Mesenchymal stem cell (in vitro differentiated cells and primary cell): ENCODE measurements at regions not wholly inside any gene's neighbourhood (a gene's known extent, or its start where the extent isn't known, plus 50 kb on each side); places are given as distances from the start of the nearest gene placed in this dataset.

ENCODE experiments used
- DNase-seq: peaks from one replicate; pipeline ENCODE4 v3.0.0-alpha.2; 2013
- H2AFZ ChIP-seq: one replicate; pipeline ENCODE4 v1.6.1; 2013; ENCODE audit warnings: low read depth, mild to moderate bottlenecking, control low read depth, inconsistent platforms, low read length, moderate library complexity
- H2AK5ac ChIP-seq: 2 replicates; pipeline ENCODE4 v1.6.1; 2013; ENCODE audit warnings: low read length, moderate library complexity, mild to moderate bottlenecking, inconsistent platforms; ENCODE audit not compliant: severe bottlenecking
- H2BK120ac ChIP-seq: one replicate; pipeline ENCODE4 v1.6.1; 2013; ENCODE audit warnings: low read depth, mild to moderate bottlenecking, inconsistent platforms, low read length, moderate library complexity
- H2BK12ac ChIP-seq, 2 experiments: one replicate each; pipeline ENCODE4 v1.6.1; 2013; ENCODE audit warnings: inconsistent platforms in 2 of 2, low read length in 2 of 2, mild to moderate bottlenecking in 2 of 2, moderate library complexity in 2 of 2, control low read depth in 1 of 2
- H2BK15ac ChIP-seq: one replicate; pipeline ENCODE4 v1.6.1; 2013; ENCODE audit warnings: mild to moderate bottlenecking, low read depth, inconsistent platforms; ENCODE audit not compliant: poor library complexity, severe bottlenecking
- H2BK5ac ChIP-seq: 2 replicates; pipeline ENCODE4 v1.6.1; 2013; ENCODE audit warnings: low read depth, mild to moderate bottlenecking, low read length, control low read depth, inconsistent platforms; ENCODE audit not compliant: poor library complexity, severe bottlenecking
- H3K14ac ChIP-seq, 2 experiments: one replicate each; pipeline ENCODE4 v1.6.1; 2013; ENCODE audit warnings: inconsistent platforms in 2 of 2, low read length in 2 of 2, control low read depth in 1 of 2, mild to moderate bottlenecking in 1 of 2, moderate library complexity in 1 of 2
- H3K18ac ChIP-seq, 2 experiments: one replicate each; pipeline ENCODE4 v1.6.1; 2013; ENCODE audit warnings: inconsistent platforms in 2 of 2, low read length in 2 of 2, control low read depth in 1 of 2, low read depth in 1 of 2, mild to moderate bottlenecking in 1 of 2
- H3K23ac ChIP-seq, 2 experiments: one replicate each; pipeline ENCODE4 v1.6.1; 2013; ENCODE audit warnings: inconsistent platforms in 2 of 2, low read length in 2 of 2, mild to moderate bottlenecking in 2 of 2, moderate library complexity in 2 of 2, control low read depth in 1 of 2
- H3K27ac ChIP-seq: 2 replicates; pipeline ENCODE4 v1.5.1; 2013; ENCODE audit warnings: mild to moderate bottlenecking, moderate library complexity, low read length, control low read depth, inconsistent platforms; ENCODE audit not compliant: poor library complexity, severe bottlenecking
- H3K27me3 ChIP-seq, 2 experiments: 2 replicates each; pipeline versions ENCODE4 v1.6.1 to v1.7.0; 2013; ENCODE audit warnings: low read length in 2 of 2, mild to moderate bottlenecking in 2 of 2, moderate library complexity in 2 of 2, control low read depth in 1 of 2, inconsistent platforms in 1 of 2; ENCODE audit not compliant: control insufficient read depth in 1 of 2, insufficient read depth in 1 of 2
- H3K36me3 ChIP-seq, 2 experiments: 2 replicates each; pipeline versions ENCODE4 v1.6.1 to v1.7.0; 2013; ENCODE audit warnings: low read length in 2 of 2, control low read depth in 1 of 2, inconsistent platforms in 1 of 2, low read depth in 1 of 2, mild to moderate bottlenecking in 1 of 2; ENCODE audit not compliant: insufficient read depth in 2 of 2, control insufficient read depth in 1 of 2
- H3K4ac ChIP-seq, 2 experiments: one replicate each; pipeline ENCODE4 v1.6.1; 2013; ENCODE audit warnings: inconsistent platforms in 2 of 2, low read length in 2 of 2, mild to moderate bottlenecking in 2 of 2, moderate library complexity in 2 of 2, control low read depth in 1 of 2, low read depth in 1 of 2
- H3K4me1 ChIP-seq: 2 replicates; pipeline ENCODE4 v1.6.1; 2013; ENCODE audit warnings: low read depth, low read length, control low read depth; ENCODE audit not compliant: control insufficient read depth, insufficient read depth
- H3K4me2 ChIP-seq: 2 replicates; pipeline ENCODE4 v1.6.1; 2013; ENCODE audit warnings: low read length, mild to moderate bottlenecking, inconsistent platforms; ENCODE audit not compliant: poor library complexity, severe bottlenecking
- H3K4me3 ChIP-seq, 2 experiments: 2 replicates each; pipeline versions ENCODE4 v1.5.1 to v1.7.0; 2013; ENCODE audit warnings: low read length in 2 of 2, mild to moderate bottlenecking in 2 of 2, control low read depth in 1 of 2, low read depth in 1 of 2; ENCODE audit not compliant: insufficient read depth in 1 of 2
- H3K79me1 ChIP-seq: replicated peaks from 2 replicates; pipeline ENCODE4 v1.6.1; 2013; ENCODE audit warnings: mild to moderate bottlenecking, control low read depth, low read length, inconsistent platforms; ENCODE audit not compliant: poor library complexity, severe bottlenecking
- H3K9ac ChIP-seq: 2 replicates; pipeline ENCODE4 v1.7.0; 2013; ENCODE audit warnings: mild to moderate bottlenecking, low read length, moderate library complexity
- H3K9me3 ChIP-seq: 2 replicates; pipeline ENCODE4 v1.7.0; 2013; ENCODE audit warnings: mild to moderate bottlenecking, low read length; ENCODE audit not compliant: control insufficient read depth
- H4K8ac ChIP-seq: one replicate; pipeline ENCODE4 v1.6.1; 2013; ENCODE audit warnings: inconsistent platforms, mild to moderate bottlenecking, low read length, moderate library complexity
- H4K91ac ChIP-seq: one replicate; pipeline ENCODE4 v1.6.1; 2013; ENCODE audit warnings: mild to moderate bottlenecking, low read length, inconsistent platforms
- WGBS: methylation state at CpG from one replicate; pipeline ENCODE4 v1.1.7; 2013; ENCODE audit warnings: mixed read lengths; 5-methylcytosine and 5-hydroxymethylcytosine counted together

GRCh38 chr2:240251848-240252190 lies 111.4 kb upstream of the OTOS start:
- no peak overlapping the region for H3K4me3 ChIP-seq

GRCh38 chr2:240252191-240252871 lies 111.9 kb upstream of the OTOS start:
- peak overlapping the region in 1 of 2 experiments; percentile 57 for H3K4ac ChIP-seq
- H4K91ac ChIP-seq = peak overlapping the region; percentile 64

More at GRCh38 chr2:240251848-240252190, 111.4 kb upstream of the OTOS start:
- H4K8ac ChIP-seq = peak overlapping the region; percentile 82
- H2BK5ac ChIP-seq = no peak overlapping the region
- H3K14ac ChIP-seq = no peak overlapping the region
- peak overlapping the region; percentile 87 to 88 for H3K18ac ChIP-seq
- no peak overlapping the region for H2AFZ ChIP-seq
- WGBS = 92% methylated on average over 3 of the region's 6 CpGs
- H3K4ac ChIP-seq = peak overlapping the region in 1 of 2 experiments; percentile 58
- H3K9me3 ChIP-seq = no peaks in the 10 kb centered on the region
- H4K91ac ChIP-seq = peak overlapping the region; percentile 96
- DNase-seq = no peak
- no peak overlapping the region for H3K23ac ChIP-seq
- peaks cover 1% of the 10 kb centered on the region for H3K4me1 ChIP-seq
- peaks cover 0 to 49% of the 10 kb centered on the region in 2 experiments for H3K27me3 ChIP-seq
- H2BK15ac ChIP-seq = no peak overlapping the region
- H3K27ac ChIP-seq = no peak overlapping the region
- H3K36me3 ChIP-seq = no peaks in the 10 kb centered on the region
- H3K4me2 ChIP-seq = no peak overlapping the region
- peak overlapping the region; percentile 15 to 70 for H2BK12ac ChIP-seq
- H3K79me1 ChIP-seq = no peaks in the 10 kb centered on the region
- H2AK5ac ChIP-seq = no peak overlapping the region
- peak overlapping the region; percentile 74 for H2BK120ac ChIP-seq
- H3K9ac ChIP-seq = peak overlapping the region; percentile 71

DNA sequence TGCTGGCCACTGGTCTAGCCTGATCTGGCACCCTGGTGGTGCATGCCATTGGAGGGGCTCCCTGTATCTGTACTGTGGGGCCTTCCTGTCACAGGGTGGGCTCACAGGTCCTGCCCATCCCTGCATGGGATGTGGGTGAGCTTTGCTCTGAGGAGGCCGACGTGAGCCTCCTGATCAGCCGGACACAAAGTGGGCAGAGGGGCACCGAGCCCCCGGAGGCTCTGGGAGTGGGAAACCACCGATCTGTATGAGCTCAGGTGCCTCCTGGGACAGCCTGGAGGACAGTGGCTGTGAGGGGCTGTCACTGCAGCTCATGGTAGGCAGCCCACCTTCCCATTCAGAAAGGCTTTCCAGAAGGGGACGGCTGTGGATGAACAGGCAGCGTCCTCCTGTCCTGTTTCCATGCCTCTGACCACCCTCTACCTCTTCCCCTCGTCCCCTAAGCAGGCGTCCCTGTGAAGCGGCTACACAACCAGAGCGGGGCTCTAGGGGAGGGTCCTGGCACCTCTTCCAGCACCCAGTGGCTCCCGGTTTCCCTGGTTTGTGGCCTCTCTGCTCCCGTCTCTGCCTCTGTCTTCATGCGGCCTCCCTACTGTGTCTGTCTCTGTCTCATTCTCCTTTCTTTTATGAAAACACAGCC lies 112.5 kb upstream of the OTOS start:
- Histone ChIP-seq H3K4ac (no peak overlapping the region), H3K23ac (no peak overlapping the region), H3K27me3 (peaks cover 0 to 59% of the 10 kb centered on the region in 2 experiments), H2BK15ac (no peak overlapping the region), H3K27ac (no peak overlapping the region), H3K4me2 (no peak overlapping the region), H2BK5ac (no peak overlapping the region), H3K9me3 (no peaks in the 10 kb centered on the region), H2BK12ac (peak overlapping the region in 1 of 2 experiments; percentile 88), H2BK120ac (no peak overlapping the region), H4K8ac (no peak overlapping the region), H2AFZ (no peak overlapping the region), H3K14ac (no peak overlapping the region), H2AK5ac (no peak overlapping the region), H3K4me3 (no peak overlapping the region), H3K36me3 (no peaks in the 10 kb centered on the region), H4K91ac (peak overlapping the region; percentile 64), H3K79me1 (no peaks in the 10 kb centered on the region), H3K18ac (no peak overlapping the region), H3K9ac (no peak overlapping the region), H3K4me1 (peaks cover 1% of the 10 kb centered on the region)
- 85% methylated on average over 15 of the region's 15 CpGs for WGBS
- no peak for DNase-seq

More at GRCh38 chr2:240252191-240252871, 111.9 kb upstream of the OTOS start:
- Histone ChIP-seq H3K23ac (no peak overlapping the region), H2BK5ac (no peak overlapping the region), H3K4me3 (no peak overlapping the region), H3K18ac (peak overlapping the region in 1 of 2 experiments; percentile 11), H3K14ac (no peak overlapping the region), H3K27me3 (peaks cover 0 to 54% of the 10 kb centered on the region in 2 experiments), H2AK5ac (no peak overlapping the region), H2BK120ac (no peak overlapping the region), H4K8ac (no peak overlapping the region), H3K9ac (no peak overlapping the region), H3K4me1 (peaks cover 1% of the 10 kb centered on the region), H3K4me2 (no peak overlapping the region), H2BK12ac (peak overlapping the region; percentile 88 to 96), H3K79me1 (no peaks in the 10 kb centered on the region), H3K9me3 (no peaks in the 10 kb centered on the region), H2BK15ac (no peak overlapping the region), H3K27ac (no peak overlapping the region), H2AFZ (no peak overlapping the region), H3K36me3 (no peaks in the 10 kb centered on the region)
- no peak for DNase-seq
- 83% methylated on average over 20 of the region's 20 CpGs for WGBS

GRCh38 chr2:240253583-240254145 lies 113.2 kb upstream of the OTOS start:
- Histone ChIP-seq H2AK5ac (no peak overlapping the region), H2AFZ (no peak overlapping the region), H3K79me1 (no peaks in the 10 kb centered on the region), H3K14ac (no peak overlapping the region), H3K27me3 (peaks cover 0 to 60% of the 10 kb centered on the region in 2 experiments), H3K36me3 (no peaks in the 10 kb centered on the region), H2BK5ac (no peak overlapping the region), H2BK12ac (no peak overlapping the region), H3K27ac (no peak overlapping the region), H3K9me3 (no peaks in the 10 kb centered on the region), H3K18ac (no peak overlapping the region), H3K4me2 (no peak overlapping the region), H3K23ac (no peak overlapping the region), H4K91ac (no peak overlapping the region), H3K4me1 (peaks cover 1% of the 10 kb centered on the region), H2BK15ac (no peak overlapping the region), H4K8ac (no peak overlapping the region), H3K9ac (no peak overlapping the region), H3K4me3 (no peak overlapping the region), H3K4ac (no peak overlapping the region), H2BK120ac (no peak overlapping the region)
- 63% methylated on average over 10 of the region's 10 CpGs for WGBS
- no peak for DNase-seq
